ENCODE measurements at regions not wholly inside any gene's neighbourhood (a gene's known extent, or its start where the extent isn't known, plus 50 kb on each side); places are given as distances from the start of the nearest gene placed in this dataset.

GRCh38 chr13:22137361-22138050, 466.6 kb downstream of the FGF9 start:
- POLR2A ChIA-PET, result no interaction called here
- Histone ChIP-seq H3K36me3 (ENCODE audit: control insufficient read depth, insufficient read depth, low read length) (no peaks in the 10 kb centered on the region), H3K4me1 (ENCODE audit: control insufficient read depth, insufficient read depth, low read length) (no peaks in the 10 kb centered on the region), H3K4me3 (ENCODE audit: low read depth in 2 of 2, low read length in 2 of 2) (no peak overlapping the region), H3K9me3 (ENCODE audit: control insufficient read depth, insufficient read depth, low read depth, low read length) (no peaks in the 10 kb centered on the region), H3K27ac (ENCODE audit: low read length) (no peak overlapping the region), H3K27me3 (ENCODE audit: control insufficient read depth, insufficient read depth, low read length) (no peaks in the 10 kb centered on the region)
- no peak for DNase-seq (ENCODE audit: low read depth, low spot score)
- TF ChIP-seq POLR2AphosphoS5 (IDR thresholded peaks at IDR 0.05; ENCODE audit: low read depth, low read length), result no peak
- TF ChIP-seq CTCF (IDR thresholded peaks at IDR 0.05), result no peak
- TF ChIP-seq REST (IDR thresholded peaks at IDR 0.05; ENCODE audit: insufficient read depth in 1 of 2, low read depth in 2 of 2, low read length in 1 of 2), result no peak
- no peak for TF ChIP-seq TCF7L2 (IDR thresholded peaks at IDR 0.05; ENCODE audit: low read depth, low read length)
- no peak for TF ChIP-seq SIN3A (IDR thresholded peaks at IDR 0.05; ENCODE audit: borderline replicate concordance, insufficient read depth, low read depth, low read length)
- CTCF ChIA-PET, result no interaction called here
- no peak for ATAC-seq
- intact Hi-C loops (cut with micrococcal nuclease; ENCODE audit: unreplicated experiment), result no loop called here
- in situ Hi-C loops (cut with HindIII; ENCODE audit: low pct_unique_long_range_greater_than_20kb, low sequenced_read_pairs), result no loop called here
- no TSS peak for BruUV-seq (replicated peaks)

- BruUV-seq (replicated peaks), result no TSS peak
- in situ Hi-C loops (cut with HindIII; ENCODE audit: low pct_unique_long_range_greater_than_20kb, low sequenced_read_pairs), result no loop called here
- CTCF ChIA-PET, result no interaction called here
Measured at GRCh38 chr13:22138947-22139346, 468.1 kb downstream of the FGF9 start.

More at GRCh38 chr13:22138947-22139346, 468.1 kb downstream of the FGF9 start:
- Histone ChIP-seq H3K9me3 (ENCODE audit: control insufficient read depth, insufficient read depth, low read depth, low read length) (no peaks in the 10 kb centered on the region), H3K27ac (ENCODE audit: low read length) (no peak overlapping the region), H3K4me1 (ENCODE audit: control insufficient read depth, insufficient read depth, low read length) (no peaks in the 10 kb centered on the region), H3K27me3 (ENCODE audit: control insufficient read depth, insufficient read depth, low read length) (no peaks in the 10 kb centered on the region), H3K4me3 (ENCODE audit: low read depth in 2 of 2, low read length in 2 of 2) (no peak overlapping the region), H3K36me3 (ENCODE audit: control insufficient read depth, insufficient read depth, low read length) (no peaks in the 10 kb centered on the region)
- POLR2A ChIA-PET, result no interaction called here
- intact Hi-C loops (cut with micrococcal nuclease; ENCODE audit: unreplicated experiment), result no loop called here
- no peak for ATAC-seq
- no peak for TF ChIP-seq TCF7L2 (IDR thresholded peaks at IDR 0.05; ENCODE audit: low read depth, low read length)
- TF ChIP-seq CTCF (IDR thresholded peaks at IDR 0.05), result no peak
- TF ChIP-seq POLR2AphosphoS5 (IDR thresholded peaks at IDR 0.05; ENCODE audit: low read depth, low read length), result no peak
- DNase-seq (ENCODE audit: low read depth, low spot score), result no peak
